T-cell (primary cell): ENCODE measurements at regions not wholly inside any gene's neighbourhood (a gene's known extent, or its start where the extent isn't known, plus 50 kb on each side); places are given as distances from the start of the nearest gene placed in this dataset.
A peak's percentile ranks its signal among the peaks of the same experiment; 100 is the strongest.
"Not testable (repeated sequence)": the region's sequence is repeated elsewhere in the genome, so short reads cannot be mapped to it uniquely, and the experiment has no call there.

Experiments
- ATAC-seq, 4 experiments: fragments of 200-7000 bp in 3 of 4; fragments of 150-1000 bp in 1 of 4; cut with Tn5 transposase; replicated peaks in 1 of 4; 1 replicate in 3 of 4; 2 replicates in 1 of 4; pipeline ENCODE4 v1.10.0; 2021; ENCODE audit warnings: moderate library complexity in 3 of 4, mild to moderate bottlenecking in 2 of 4, moderate number of reproducible peaks in 1 of 4
- CTCF ChIA-PET, 2 donors: fragments of 300-600 bp; sonication (Branson Sonifier 250); formaldehyde crosslinking; loops; one replicate each; lab custom pipeline; 2022; ENCODE audit warnings: antibody characterized with exemption in 2 of 2; lab: Charles Lee
- POLR2A ChIA-PET, 2 donors: fragments of 300-600 bp; sonication (Branson Sonifier 250); formaldehyde crosslinking; loops; one replicate each; lab custom pipeline; 2022; ENCODE audit warnings: antibody characterized with exemption in 2 of 2; lab: Charles Lee
- DNase-seq, 35 experiments: peaks; one replicate each; pipeline versions ENCODE4 v3.0.0 to v3.0.0-alpha.2; 2013 to 2023
- H3K27ac ChIP-seq: one replicate; pipeline ENCODE4 v1.5.1; 2013; ENCODE audit warnings: low read length
- H3K27me3 ChIP-seq, 2 experiments: replicated peaks in 1 of 2; 1 replicate in 1 of 2; 2 replicates in 1 of 2; pipeline versions ENCODE4 v1.6.1 to v1.7.0; 2013; ENCODE audit warnings: low read length in 1 of 2, mixed read lengths in 1 of 2; ENCODE audit not compliant: control insufficient read depth in 2 of 2, insufficient read depth in 2 of 2; ENCODE audit errors: extremely low read depth in 1 of 2
- H3K36me3 ChIP-seq, 2 donors: 1 replicate in 1 of 2; 2 replicates in 1 of 2; pipeline versions ENCODE4 v1.6.1 to v1.7.0; 2013; ENCODE audit warnings: low read length in 1 of 2; ENCODE audit not compliant: control insufficient read depth in 2 of 2, insufficient read depth in 1 of 2; ENCODE audit errors: extremely low read depth in 1 of 2
- H3K4me1 ChIP-seq, 2 experiments: 1 replicate in 1 of 2; 2 replicates in 1 of 2; pipeline versions ENCODE4 v1.6.1 to v1.7.0; 2013; ENCODE audit warnings: low read length in 2 of 2, mixed read lengths in 1 of 2; ENCODE audit not compliant: insufficient read depth in 2 of 2, control insufficient read depth in 1 of 2; ENCODE audit errors: extremely low read depth in 1 of 2
- H3K4me3 ChIP-seq, 2 donors: 1 replicate in 1 of 2; 2 replicates in 1 of 2; pipeline versions ENCODE4 v1.5.1 to v1.7.0; 2013; ENCODE audit warnings: mild to moderate bottlenecking in 2 of 2, low read length in 1 of 2, moderate library complexity in 1 of 2; ENCODE audit not compliant: control insufficient read depth in 1 of 2; ENCODE audit errors: extremely low read depth in 1 of 2
- H3K9me3 ChIP-seq: 2 replicates; pipeline ENCODE4 v1.7.0; 2013
- H3K27ac Mint-ChIP-seq, 2 donors: one replicate each; pipeline ENCODE4 v1.8.0; 2020 to 2021; ENCODE audit warnings: mild to moderate bottlenecking in 2 of 2, mixed read lengths in 2 of 2
- H3K27me3 Mint-ChIP-seq, 2 donors: one replicate each; pipeline ENCODE4 v1.8.0; 2021 to 2022; ENCODE audit warnings: mixed read lengths in 2 of 2
- H3K36me3 Mint-ChIP-seq: one replicate; pipeline ENCODE4 v1.8.0; 2021; ENCODE audit warnings: mixed read lengths
- H3K4me1 Mint-ChIP-seq, 3 donors: one replicate each; pipeline ENCODE4 v1.8.0; 2020 to 2022; ENCODE audit warnings: mixed read lengths in 3 of 3, mild to moderate bottlenecking in 1 of 3
- H3K4me3 Mint-ChIP-seq, 3 donors: one replicate each; pipeline ENCODE4 v1.8.0; 2020 to 2022; ENCODE audit warnings: mild to moderate bottlenecking in 3 of 3, mixed read lengths in 3 of 3, moderate library complexity in 3 of 3
- H3K9me3 Mint-ChIP-seq, 3 donors: one replicate each; pipeline ENCODE4 v1.8.0; 2020 to 2022; ENCODE audit warnings: mixed read lengths in 3 of 3
- WGBS: methylation state at CpG from one replicate; pipeline ENCODE4 v1.1.5; 2013; ENCODE audit warnings: missing lambda C conversion rate; ENCODE audit not compliant: insufficient coverage; 5-methylcytosine and 5-hydroxymethylcytosine counted together

GRCh38 chr16:27600381-27600780, 50.4 kb downstream of the KATNIP start:
- H3K36me3 ChIP-seq = peaks cover 0 to 2% of the 10 kb centered on the region in 2 donors
- H3K4me3 ChIP-seq = no peak overlapping the region
- no peaks in the 10 kb centered on the region for H3K27me3 Mint-ChIP-seq
- H3K9me3 ChIP-seq = no peaks in the 10 kb centered on the region
- no peaks in the 10 kb centered on the region for H3K9me3 Mint-ChIP-seq
- peaks cover 21% of the 10 kb centered on the region for H3K36me3 Mint-ChIP-seq
- WGBS = 98% methylated on average over 5 of the region's 6 CpGs
- no peak for DNase-seq
- CTCF ChIA-PET = no interaction called here
- no peaks in the 10 kb centered on the region for H3K4me1 ChIP-seq
- H3K27ac Mint-ChIP-seq = no peak overlapping the region
- no peak overlapping the region for H3K27ac ChIP-seq
- POLR2A ChIA-PET = no interaction called here
- H3K27me3 ChIP-seq = no peaks in the 10 kb centered on the region
- no peaks in the 10 kb centered on the region for H3K4me1 Mint-ChIP-seq
- H3K4me3 Mint-ChIP-seq = no peak overlapping the region
- no peak for ATAC-seq

- no peak overlapping the region for H3K27ac Mint-ChIP-seq
- ChIA-PET POLR2A (no interaction called here), CTCF (no interaction called here)
- peaks cover 28% of the 10 kb centered on the region for H3K36me3 Mint-ChIP-seq
- WGBS = 89% methylated on average over 4 of the region's 4 CpGs
- H3K27me3 ChIP-seq = no peaks in the 10 kb centered on the region
- H3K36me3 ChIP-seq = peaks cover 0 to 2% of the 10 kb centered on the region in 2 donors
- no peak overlapping the region for H3K27ac ChIP-seq
- H3K4me1 ChIP-seq = no peaks in the 10 kb centered on the region
- ATAC-seq = no peak
- no peak overlapping the region for H3K4me3 ChIP-seq
- no peaks in the 10 kb centered on the region for H3K9me3 Mint-ChIP-seq
- H3K4me3 Mint-ChIP-seq = no peak overlapping the region
- H3K27me3 Mint-ChIP-seq = no peaks in the 10 kb centered on the region
- DNase-seq = no peak
- no peaks in the 10 kb centered on the region for H3K9me3 ChIP-seq
- H3K4me1 Mint-ChIP-seq = no peaks in the 10 kb centered on the region
Measured at GRCh38 chr16:27602103-27602502, 52.2 kb downstream of the KATNIP start.

GRCh38 chr16:27605500-27606106, 55.7 kb downstream of the KATNIP start:
- H3K4me3 ChIP-seq, H3K27ac ChIP-seq, H3K27me3 Mint-ChIP-seq, ATAC-seq, POLR2A ChIA-PET, H3K4me1 Mint-ChIP-seq, H3K9me3 Mint-ChIP-seq, H3K36me3 ChIP-seq, CTCF ChIA-PET, H3K4me3 Mint-ChIP-seq, H3K4me1 ChIP-seq, H3K27ac Mint-ChIP-seq, H3K27me3 ChIP-seq, H3K9me3 ChIP-seq: not testable (repeated sequence)
- WGBS = 66% methylated on average over 5 of the region's 12 CpGs
- peak in 1 of 35 experiments; percentile 38 for DNase-seq
- peaks cover 21% of the 10 kb centered on the region for H3K36me3 Mint-ChIP-seq

GRCh38 chr16:27611340-27611739, 61.4 kb downstream of the KATNIP start:
- H3K4me1 ChIP-seq = no peaks in the 10 kb centered on the region
- no peaks in the 10 kb centered on the region for H3K36me3 ChIP-seq
- ChIA-PET POLR2A (no interaction called here), CTCF (interaction anchor here in 1 of 2 donors (0.6 kb wide), 1 partner anchor 493 kb away, joined by 3 read pairs; no protein-coding TSS in a partner anchor)
- H3K4me3 ChIP-seq = no peak overlapping the region
- DNase-seq = no peak
- Mint-ChIP-seq H3K4me3 (no peak overlapping the region), H3K27ac (no peak overlapping the region), H3K36me3 (peaks cover 20% of the 10 kb centered on the region), H3K9me3 (no peaks in the 10 kb centered on the region), H3K4me1 (no peaks in the 10 kb centered on the region), H3K27me3 (no peaks in the 10 kb centered on the region)
- 94% methylated on average over 4 of the region's 5 CpGs for WGBS
- no peak overlapping the region for H3K27ac ChIP-seq
- no peaks in the 10 kb centered on the region for H3K27me3 ChIP-seq
- ATAC-seq = no peak
- H3K9me3 ChIP-seq = no peaks in the 10 kb centered on the region

GRCh38 chr16:27613238-27613791, 63.4 kb downstream of the KATNIP start:
- CTCF ChIA-PET = no interaction called here
- Mint-ChIP-seq H3K4me3 (no peak overlapping the region), H3K27ac (no peak overlapping the region), H3K27me3 (no peaks in the 10 kb centered on the region), H3K4me1 (no peaks in the 10 kb centered on the region), H3K9me3 (no peaks in the 10 kb centered on the region), H3K36me3 (peaks cover 15% of the 10 kb centered on the region)
- no peaks in the 10 kb centered on the region for H3K9me3 ChIP-seq
- no peaks in the 10 kb centered on the region for H3K27me3 ChIP-seq
- ATAC-seq (no peak), DNase-seq (no peak)
- no CpG with 5 or more reads among the region's 8 CpGs for WGBS
- no peaks in the 10 kb centered on the region for H3K36me3 ChIP-seq
- H3K4me3 ChIP-seq = no peak overlapping the region
- no peak overlapping the region for H3K27ac ChIP-seq
- no peaks in the 10 kb centered on the region for H3K4me1 ChIP-seq
- POLR2A ChIA-PET = no interaction called here

GRCh38 chr16:27617665-27618064, 67.7 kb downstream of the KATNIP start:
- no peak for DNase-seq
- WGBS = no CpG with 5 or more reads among the region's 4 CpGs
- CTCF ChIA-PET = no interaction called here

More at GRCh38 chr16:27617665-27618064, 67.7 kb downstream of the KATNIP start:
- Mint-ChIP-seq H3K36me3 (peaks cover 39% of the 10 kb centered on the region), H3K4me1 (no peaks in the 10 kb centered on the region), H3K4me3 (no peak overlapping the region), H3K9me3 (peaks cover 0 to 4% (median 0%) of the 10 kb centered on the region in 3 donors), H3K27me3 (no peaks in the 10 kb centered on the region), H3K27ac (no peak overlapping the region)
- no peaks in the 10 kb centered on the region for H3K4me1 ChIP-seq
- H3K4me3 ChIP-seq = no peak overlapping the region
- H3K27me3 ChIP-seq = no peaks in the 10 kb centered on the region
- ATAC-seq = no peak
- no peak overlapping the region for H3K27ac ChIP-seq
- no peaks in the 10 kb centered on the region for H3K9me3 ChIP-seq
- POLR2A ChIA-PET = no interaction called here
- peaks cover 0 to 5% of the 10 kb centered on the region in 2 donors for H3K36me3 ChIP-seq
